Lung (tissue), 11 donors: ENCODE measurements at regions not wholly inside any gene's neighbourhood (a gene's known extent, or its start where the extent isn't known, plus 50 kb on each side); places are given as distances from the start of the nearest gene placed in this dataset.
A peak's percentile ranks its signal among the peaks of the same experiment; 100 is the strongest.

ENCODE experiments used
- ATAC-seq: fragments of 200-7000 bp; cut with Tn5 transposase; one replicate; pipeline ENCODE4 v1.9.1; 2020; ENCODE audit warnings: moderate number of reproducible peaks; ENCODE audit not compliant: insufficient read depth, low FRiP score
- DNase-seq, 3 donors: peaks; one replicate each; pipeline ENCODE4 v3.0.0-alpha.2; 2013 to 2017
- H3K27ac ChIP-seq, 2 donors: one replicate each; pipeline ENCODE4 v1.5.1; 2013; ENCODE audit warnings: mild to moderate bottlenecking in 2 of 2, moderate library complexity in 2 of 2, control low read depth in 1 of 2, inconsistent platforms in 1 of 2, low read depth in 1 of 2, low read length in 1 of 2
- H3K27me3 ChIP-seq, 3 donors: one replicate each; pipeline ENCODE4 v1.5.1; 2013; ENCODE audit warnings: low read length in 2 of 3; ENCODE audit not compliant: control insufficient read depth in 3 of 3, insufficient read depth in 3 of 3
- H3K36me3 ChIP-seq, 4 donors: one replicate each; pipeline ENCODE4 v1.5.1; 2013; ENCODE audit warnings: low read length in 4 of 4, mild to moderate bottlenecking in 1 of 4, moderate library complexity in 1 of 4; ENCODE audit not compliant: control insufficient read depth in 4 of 4, insufficient read depth in 4 of 4
- H3K4me1 ChIP-seq, 5 donors: one replicate each; pipeline ENCODE4 v1.5.1; 2013; ENCODE audit warnings: low read length in 5 of 5, mild to moderate bottlenecking in 2 of 5, moderate library complexity in 1 of 5; ENCODE audit not compliant: control insufficient read depth in 5 of 5, insufficient read depth in 5 of 5
- H3K4me3 ChIP-seq: one replicate; pipeline ENCODE4 v1.5.1; 2013; ENCODE audit warnings: mild to moderate bottlenecking, control low read depth, moderate library complexity
- H3K9ac ChIP-seq, 2 donors: one replicate each; pipeline ENCODE4 v1.5.1; 2013; ENCODE audit warnings: low read length in 2 of 2, control low read depth in 1 of 2; ENCODE audit not compliant: insufficient read depth in 1 of 2
- H3K9me3 ChIP-seq, 4 donors: one replicate each; pipeline ENCODE4 v1.5.1; 2013; ENCODE audit warnings: low read length in 3 of 4, mild to moderate bottlenecking in 1 of 4, moderate library complexity in 1 of 4; ENCODE audit not compliant: control insufficient read depth in 4 of 4, insufficient read depth in 3 of 4
- CTCF ChIP-seq: IDR thresholded peaks from 2 replicates; pipeline ENCODE4 v1.5.1; 2012; ENCODE audit warnings: mild to moderate bottlenecking; ENCODE audit errors: control extremely low read depth, extremely low read depth
- WGBS, 2 donors: extraction: QIAGEN DNeasy Blood & Tissue Kit; methylation state at CpG; one replicate each; pipeline ENCODE4 v1.1.7; 2013; 5-methylcytosine and 5-hydroxymethylcytosine counted together
- donor health status: control.
- donor health status: control.
- donor health status: Bipolar disorder and iron deficiency.
- donor health status: healthy.
- donor health status: DM: yes; HTN: yes; CAD: no.

- ATAC-seq (no peak), DNase-seq (peak in 1 of 3 donors; percentile 26)
- Histone ChIP-seq H3K36me3 (no peaks in the 10 kb centered on the region), H3K9ac (no peak overlapping the region), H3K4me3 (no peak overlapping the region), H3K4me1 (no peaks in the 10 kb centered on the region), H3K9me3 (no peaks in the 10 kb centered on the region), H3K27ac (no peak overlapping the region), H3K27me3 (no peaks in the 10 kb centered on the region)
- TF ChIP-seq CTCF: no peak
- WGBS, 2 donors: 68 to 84% methylated on average over 9 of the region's 9 CpGs
Observed at GRCh38 chr13:105787632-105788031, 747.8 kb downstream of the EFNB2 start.

- no peak for DNase-seq
- H3K27me3 ChIP-seq: no peaks in the 10 kb centered on the region
- H3K27ac ChIP-seq: no peak overlapping the region
- ATAC-seq: no peak
- H3K4me1 ChIP-seq: no peaks in the 10 kb centered on the region
- H3K9me3 ChIP-seq: no peaks in the 10 kb centered on the region
- 88 to 91% methylated on average over 2 of the region's 2 CpGs for WGBS, 2 donors
- H3K9ac ChIP-seq: no peak overlapping the region
- H3K36me3 ChIP-seq: no peaks in the 10 kb centered on the region
- no peak for TF ChIP-seq CTCF
- no peak overlapping the region for H3K4me3 ChIP-seq
Observed at GRCh38 chr13:105785436-105785835, 750.0 kb downstream of the EFNB2 start.

DNA sequence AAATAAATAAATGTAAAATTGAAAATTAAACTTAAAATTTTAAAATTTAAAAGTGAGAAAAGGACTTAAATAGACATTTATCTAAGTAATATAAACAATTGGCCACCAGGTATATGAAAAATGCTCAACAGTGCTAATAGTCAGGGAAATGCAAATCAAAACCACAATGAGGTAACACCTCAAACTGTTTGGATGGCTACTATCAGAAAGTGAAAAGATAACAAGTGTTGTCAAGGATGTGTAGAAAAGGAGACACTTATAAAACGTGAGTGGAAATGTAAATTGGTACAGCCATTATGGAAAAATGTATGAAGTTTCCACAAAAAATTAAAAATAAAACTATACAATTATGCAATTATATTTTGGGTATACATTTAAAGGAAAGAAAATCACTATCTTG, 752.2 kb downstream of the EFNB2 start:
- H3K9me3 ChIP-seq: no peaks in the 10 kb centered on the region
- H3K36me3 ChIP-seq: no peaks in the 10 kb centered on the region
- H3K27me3 ChIP-seq: no peaks in the 10 kb centered on the region
- 67 to 71% methylated on average over 1 of the region's 1 CpG for WGBS, 2 donors
- no peak overlapping the region for H3K27ac ChIP-seq
- no peak overlapping the region for H3K4me3 ChIP-seq
- DNase-seq: no peak
- ATAC-seq: no peak
- no peak overlapping the region for H3K9ac ChIP-seq
- H3K4me1 ChIP-seq: no peaks in the 10 kb centered on the region
- TF ChIP-seq CTCF: no peak

GRCh38 chr13:105778196-105778595, 757.3 kb downstream of the EFNB2 start:
- H3K9ac ChIP-seq: no peak overlapping the region
- H3K4me1 ChIP-seq: peaks cover 0 to 7% (median 0%) of the 10 kb centered on the region in 5 donors
- WGBS, 2 donors: 51 to 65% methylated on average over 1 of the region's 1 CpG
- no peak for DNase-seq
- no peak overlapping the region for H3K27ac ChIP-seq
- no peak overlapping the region for H3K4me3 ChIP-seq
- no peaks in the 10 kb centered on the region for H3K27me3 ChIP-seq
- no peaks in the 10 kb centered on the region for H3K36me3 ChIP-seq
- no peaks in the 10 kb centered on the region for H3K9me3 ChIP-seq
- no peak for ATAC-seq
- no peak for TF ChIP-seq CTCF
